NCI-H69 (cell line): ENCODE measurements at regions not wholly inside any gene's neighbourhood (a gene's known extent, or its start where the extent isn't known, plus 50 kb on each side); places are given as distances from the start of the nearest gene placed in this dataset.

Experiments
- DNase-seq: peaks from one replicate; lab custom pipeline; 2025; lab: John Stamatoyannopoulos, UW

GRCh38 chr12:132439333-132439904, 50.5 kb upstream of the FBRSL1 start:
- DNase-seq: no peak

GRCh38 chr12:132438726-132439125, 51.2 kb upstream of the FBRSL1 start:
- no peak for DNase-seq

- DNase-seq: no peak
These were observed 51.8 kb upstream of the FBRSL1 start for GRCh38 chr12:132437943-132438700.

GRCh38 chr12:132437252-132437932, 52.6 kb upstream of the FBRSL1 start:
- DNase-seq: peak; percentile 86

- no peak for DNase-seq
These were observed 53.1 kb upstream of the FBRSL1 start for GRCh38 chr12:132436791-132437251.

- DNase-seq: no peak
These were observed 54.3 kb upstream of the FBRSL1 start for GRCh38 chr12:132435486-132436187.

GRCh38 chr12:132433641-132434395, 56.1 kb upstream of the FBRSL1 start:
- peak; percentile 68 for DNase-seq

GRCh38 chr12:132432721-132433577, 57.0 kb upstream of the FBRSL1 start:
- no peak for DNase-seq

- DNase-seq: no peak
These were observed 57.7 kb upstream of the FBRSL1 start for GRCh38 chr12:132432126-132432705.

- peak; percentile 85 for DNase-seq
These were observed 58.8 kb upstream of the FBRSL1 start for GRCh38 chr12:132430838-132431774.

- peak; percentile 99 for DNase-seq
These were observed 59.9 kb upstream of the FBRSL1 start for GRCh38 chr12:132429946-132430643.

GRCh38 chr12:132429602-132429945, 60.4 kb upstream of the FBRSL1 start:
- DNase-seq: peak; percentile 97

- peak; percentile 84 for DNase-seq
These were observed 60.9 kb upstream of the FBRSL1 start for GRCh38 chr12:132428936-132429601.

GRCh38 chr12:132427999-132428935, 61.7 kb upstream of the FBRSL1 start:
- peak; percentile 84 for DNase-seq

- DNase-seq: peak; percentile 86
These were observed 62.7 kb upstream of the FBRSL1 start for GRCh38 chr12:132427174-132427768.

- no peak for DNase-seq
These were observed 63.4 kb upstream of the FBRSL1 start for GRCh38 chr12:132426349-132427173.
